ENCODE measurements at regions not wholly inside any gene's neighbourhood (a gene's known extent, or its start where the extent isn't known, plus 50 kb on each side); places are given as distances from the start of the nearest gene placed in this dataset.

DNA sequence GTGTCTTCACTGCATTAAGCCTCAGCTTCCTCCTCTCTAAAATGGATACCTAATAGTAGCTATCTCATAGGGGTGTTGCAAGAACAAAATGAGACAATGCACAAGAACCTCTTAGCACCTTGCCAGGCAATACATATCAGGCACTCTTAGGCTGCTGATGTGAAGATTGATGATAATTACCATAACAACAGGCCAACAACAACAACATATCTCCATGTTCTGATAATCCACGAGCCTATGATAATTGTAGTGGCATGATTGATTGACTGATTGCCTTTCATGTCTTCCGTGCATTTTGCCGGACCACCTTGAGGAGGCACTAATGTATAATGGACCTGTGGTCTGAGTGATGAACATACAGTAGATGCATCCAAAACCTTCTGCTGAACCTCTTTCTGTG is 50.7 kb upstream of the WSCD2 start:
- TF ChIP-seq, protein P1, sequence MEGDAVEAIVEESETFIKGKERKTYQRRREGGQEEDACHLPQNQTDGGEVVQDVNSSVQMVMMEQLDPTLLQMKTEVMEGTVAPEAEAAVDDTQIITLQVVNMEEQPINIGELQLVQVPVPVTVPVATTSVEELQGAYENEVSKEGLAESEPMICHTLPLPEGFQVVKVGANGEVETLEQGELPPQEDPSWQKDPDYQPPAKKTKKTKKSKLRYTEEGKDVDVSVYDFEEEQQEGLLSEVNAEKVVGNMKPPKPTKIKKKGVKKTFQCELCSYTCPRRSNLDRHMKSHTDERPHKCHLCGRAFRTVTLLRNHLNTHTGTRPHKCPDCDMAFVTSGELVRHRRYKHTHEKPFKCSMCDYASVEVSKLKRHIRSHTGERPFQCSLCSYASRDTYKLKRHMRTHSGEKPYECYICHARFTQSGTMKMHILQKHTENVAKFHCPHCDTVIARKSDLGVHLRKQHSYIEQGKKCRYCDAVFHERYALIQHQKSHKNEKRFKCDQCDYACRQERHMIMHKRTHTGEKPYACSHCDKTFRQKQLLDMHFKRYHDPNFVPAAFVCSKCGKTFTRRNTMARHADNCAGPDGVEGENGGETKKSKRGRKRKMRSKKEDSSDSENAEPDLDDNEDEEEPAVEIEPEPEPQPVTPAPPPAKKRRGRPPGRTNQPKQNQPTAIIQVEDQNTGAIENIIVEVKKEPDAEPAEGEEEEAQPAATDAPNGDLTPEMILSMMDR (IDR thresholded peaks at IDR 0.05) = no peak
- TF ChIP-seq POLR2A (IDR thresholded peaks at IDR 0.05) = no peak

Data from upper lobe of left lung (tissue), 4 donors.